Neural cell (in vitro differentiated cells): ENCODE measurements at regions not wholly inside any gene's neighbourhood (a gene's known extent, or its start where the extent isn't known, plus 50 kb on each side); places are given as distances from the start of the nearest gene placed in this dataset.

ENCODE experiments used
- H2AFZ ChIP-seq: fragments of 200-600, 300-800 bp; sonication (generic), shearing (Covaris generic); 2 replicates; pipeline ENCODE4 v1.6.0; 2014; ENCODE audit warnings: low read depth, mild to moderate bottlenecking, antibody characterized with exemption, low read length, moderate library complexity
- H3F3A ChIP-seq: fragments of 200-600 bp; shearing (Covaris generic); 2 replicates; pipeline ENCODE4 v1.6.1; 2016; ENCODE audit warnings: mild to moderate bottlenecking, moderate library complexity, mixed read lengths, antibody characterized with exemption, low read length; ENCODE audit not compliant: insufficient read depth, poor library complexity, severe bottlenecking
- H3K27ac ChIP-seq: fragments of 200-600, 300-800 bp; sonication (generic), shearing (Covaris generic); 2 replicates; pipeline ENCODE4 v1.5.1; 2014; ENCODE audit warnings: mild to moderate bottlenecking, low read length, moderate library complexity
- H3K27me3 ChIP-seq: fragments of 300-800, 200-600 bp; sonication (generic), shearing (Covaris generic); 2 replicates; pipeline ENCODE4 v1.6.0; 2014; ENCODE audit warnings: mild to moderate bottlenecking, low read depth, low read length, moderate library complexity; ENCODE audit not compliant: insufficient read depth
- H3K36me3 ChIP-seq: fragments of 300-800, 200-600 bp; sonication (generic), shearing (Covaris generic); 2 replicates; pipeline ENCODE4 v1.5.1; 2014; ENCODE audit warnings: mild to moderate bottlenecking, antibody characterized with exemption, low read length, moderate library complexity; ENCODE audit not compliant: insufficient read depth
- H3K4me2 ChIP-seq: fragments of 300-800, 200-600 bp; sonication (generic), shearing (Covaris generic); 2 replicates; pipeline ENCODE4 v1.6.0; 2014; ENCODE audit warnings: mild to moderate bottlenecking, low read length
- H3K4me3 ChIP-seq: fragments of 300-800, 200-600 bp; sonication (generic), shearing (Covaris generic); 2 replicates; pipeline ENCODE4 v1.5.1; 2014; ENCODE audit warnings: mild to moderate bottlenecking, low read length, moderate library complexity
- H3K79me2 ChIP-seq: fragments of 200-600 bp; shearing (Covaris generic); replicated peaks from 2 replicates; pipeline ENCODE4 v1.6.0; 2014; ENCODE audit warnings: mild to moderate bottlenecking, low read length, moderate library complexity; ENCODE audit not compliant: insufficient read depth
- H3K9ac ChIP-seq: fragments of 300-800, 200-600 bp; sonication (generic), shearing (Covaris generic); 2 replicates; pipeline ENCODE4 v1.6.1; 2016; ENCODE audit warnings: mild to moderate bottlenecking, low read length, mixed read lengths
- H3K9me2 ChIP-seq: fragments of 200-600 bp; shearing (Covaris generic); 2 replicates; pipeline ENCODE4 v1.6.1; 2016; ENCODE audit warnings: mild to moderate bottlenecking, low read length, mixed read lengths; ENCODE audit not compliant: insufficient read depth
- H3K9me3 ChIP-seq: fragments of 200-600, 300-800 bp; sonication (generic), shearing (Covaris generic); 2 replicates; pipeline ENCODE4 v1.6.1; 2016; ENCODE audit warnings: mild to moderate bottlenecking, mixed run types, low read length, moderate library complexity, mixed read lengths
- H4K20me1 ChIP-seq: fragments of 200-600 bp; shearing (Covaris generic); 2 replicates; pipeline ENCODE4 v1.6.1; 2016; ENCODE audit warnings: mild to moderate bottlenecking, mixed run types; ENCODE audit not compliant: insufficient read depth
- EP300 ChIP-seq: fragments of 450-650 bp; conservative IDR thresholded peaks from 2 replicates; pipeline ENCODE4 v1.6.1; 2014; ENCODE audit warnings: antibody characterized with exemption, mild to moderate bottlenecking, moderate library complexity; ENCODE audit not compliant: poor library complexity, severe bottlenecking
- EZH2 ChIP-seq: fragments of 200-600, 300-800 bp; shearing (Covaris generic), sonication (generic); IDR thresholded peaks from 2 replicates; pipeline ENCODE4 v1.6.1; 2014; ENCODE audit warnings: antibody characterized with exemption, low read length, borderline replicate concordance, mild to moderate bottlenecking; ENCODE audit not compliant: insufficient read depth, poor library complexity, severe bottlenecking
- MXI1 ChIP-seq: fragments of 450-650 bp; conservative IDR thresholded peaks from 2 replicates; pipeline ENCODE4 v1.6.1; 2014; ENCODE audit warnings: antibody characterized with exemption, mild to moderate bottlenecking; ENCODE audit not compliant: poor library complexity, severe bottlenecking
- POLR2AphosphoS5 ChIP-seq: IDR thresholded peaks from 2 replicates; pipeline ENCODE4 v1.6.1; 2012
- RAD21 ChIP-seq: fragments of 450-650 bp; conservative IDR thresholded peaks from 2 replicates; pipeline ENCODE4 v1.6.1; 2014; ENCODE audit warnings: antibody characterized with exemption, mild to moderate bottlenecking, moderate library complexity
- SMC3 ChIP-seq: fragments of 450-650 bp; conservative IDR thresholded peaks from 2 replicates; pipeline ENCODE4 v1.6.1; 2014; ENCODE audit warnings: antibody characterized with exemption, mild to moderate bottlenecking, moderate library complexity; ENCODE audit not compliant: poor library complexity
- TAF1 ChIP-seq: IDR thresholded peaks from 2 replicates; pipeline ENCODE4 v1.6.1; 2012; ENCODE audit warnings: low read depth
- TF ChIP-seq, protein P1 (sequence below): fragments of 450-650 bp; IDR thresholded peaks from 2 replicates; pipeline ENCODE4 v1.5.1; 2014; ENCODE audit warnings: antibody characterized with exemption, mild to moderate bottlenecking, moderate library complexity; ENCODE audit not compliant: poor library complexity, severe bottlenecking
- TF ChIP-seq, protein P2 (sequence below): IDR thresholded peaks from 2 replicates; pipeline ENCODE4 v1.6.1; 2012; ENCODE audit warnings: borderline replicate concordance

DNA sequence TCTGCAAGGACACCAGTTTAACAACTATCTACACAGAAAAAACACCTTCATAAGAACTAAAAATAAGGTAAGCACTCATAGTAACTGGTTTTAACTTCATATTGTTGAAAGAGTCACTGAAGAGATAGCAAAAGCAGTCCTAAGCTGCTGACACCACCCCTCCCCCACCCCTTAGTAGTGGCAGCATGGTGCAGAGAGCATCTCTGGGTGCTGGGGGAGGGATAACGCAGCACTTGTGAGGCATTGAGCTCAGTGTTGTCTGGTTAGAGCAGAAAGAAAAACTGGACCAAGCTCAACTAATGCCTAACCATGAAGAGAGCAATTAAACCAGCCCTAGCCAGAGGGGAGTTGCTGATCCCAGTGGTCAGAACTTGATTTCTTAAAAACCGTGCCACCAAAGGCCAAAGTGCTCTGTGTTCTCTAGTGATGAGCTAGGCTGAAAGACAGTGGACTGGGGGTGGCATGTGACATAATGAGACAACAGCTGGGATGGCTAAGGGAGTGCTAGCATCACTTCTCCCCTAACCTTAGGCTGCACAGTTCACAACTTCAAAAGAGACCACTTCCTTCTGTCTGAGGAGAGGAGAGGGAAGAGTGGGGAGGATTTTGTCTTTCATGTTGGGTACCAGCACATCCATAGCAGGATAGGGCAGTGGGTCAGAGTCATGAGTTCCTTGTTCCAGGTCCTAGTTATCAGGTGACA lies 669.3 kb downstream of the PDHA2 start:
- TF ChIP-seq, protein P1, sequence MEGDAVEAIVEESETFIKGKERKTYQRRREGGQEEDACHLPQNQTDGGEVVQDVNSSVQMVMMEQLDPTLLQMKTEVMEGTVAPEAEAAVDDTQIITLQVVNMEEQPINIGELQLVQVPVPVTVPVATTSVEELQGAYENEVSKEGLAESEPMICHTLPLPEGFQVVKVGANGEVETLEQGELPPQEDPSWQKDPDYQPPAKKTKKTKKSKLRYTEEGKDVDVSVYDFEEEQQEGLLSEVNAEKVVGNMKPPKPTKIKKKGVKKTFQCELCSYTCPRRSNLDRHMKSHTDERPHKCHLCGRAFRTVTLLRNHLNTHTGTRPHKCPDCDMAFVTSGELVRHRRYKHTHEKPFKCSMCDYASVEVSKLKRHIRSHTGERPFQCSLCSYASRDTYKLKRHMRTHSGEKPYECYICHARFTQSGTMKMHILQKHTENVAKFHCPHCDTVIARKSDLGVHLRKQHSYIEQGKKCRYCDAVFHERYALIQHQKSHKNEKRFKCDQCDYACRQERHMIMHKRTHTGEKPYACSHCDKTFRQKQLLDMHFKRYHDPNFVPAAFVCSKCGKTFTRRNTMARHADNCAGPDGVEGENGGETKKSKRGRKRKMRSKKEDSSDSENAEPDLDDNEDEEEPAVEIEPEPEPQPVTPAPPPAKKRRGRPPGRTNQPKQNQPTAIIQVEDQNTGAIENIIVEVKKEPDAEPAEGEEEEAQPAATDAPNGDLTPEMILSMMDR = no peak
- no peak for TF ChIP-seq SMC3
- no peak for TF ChIP-seq EP300
- TF ChIP-seq, protein P2, sequence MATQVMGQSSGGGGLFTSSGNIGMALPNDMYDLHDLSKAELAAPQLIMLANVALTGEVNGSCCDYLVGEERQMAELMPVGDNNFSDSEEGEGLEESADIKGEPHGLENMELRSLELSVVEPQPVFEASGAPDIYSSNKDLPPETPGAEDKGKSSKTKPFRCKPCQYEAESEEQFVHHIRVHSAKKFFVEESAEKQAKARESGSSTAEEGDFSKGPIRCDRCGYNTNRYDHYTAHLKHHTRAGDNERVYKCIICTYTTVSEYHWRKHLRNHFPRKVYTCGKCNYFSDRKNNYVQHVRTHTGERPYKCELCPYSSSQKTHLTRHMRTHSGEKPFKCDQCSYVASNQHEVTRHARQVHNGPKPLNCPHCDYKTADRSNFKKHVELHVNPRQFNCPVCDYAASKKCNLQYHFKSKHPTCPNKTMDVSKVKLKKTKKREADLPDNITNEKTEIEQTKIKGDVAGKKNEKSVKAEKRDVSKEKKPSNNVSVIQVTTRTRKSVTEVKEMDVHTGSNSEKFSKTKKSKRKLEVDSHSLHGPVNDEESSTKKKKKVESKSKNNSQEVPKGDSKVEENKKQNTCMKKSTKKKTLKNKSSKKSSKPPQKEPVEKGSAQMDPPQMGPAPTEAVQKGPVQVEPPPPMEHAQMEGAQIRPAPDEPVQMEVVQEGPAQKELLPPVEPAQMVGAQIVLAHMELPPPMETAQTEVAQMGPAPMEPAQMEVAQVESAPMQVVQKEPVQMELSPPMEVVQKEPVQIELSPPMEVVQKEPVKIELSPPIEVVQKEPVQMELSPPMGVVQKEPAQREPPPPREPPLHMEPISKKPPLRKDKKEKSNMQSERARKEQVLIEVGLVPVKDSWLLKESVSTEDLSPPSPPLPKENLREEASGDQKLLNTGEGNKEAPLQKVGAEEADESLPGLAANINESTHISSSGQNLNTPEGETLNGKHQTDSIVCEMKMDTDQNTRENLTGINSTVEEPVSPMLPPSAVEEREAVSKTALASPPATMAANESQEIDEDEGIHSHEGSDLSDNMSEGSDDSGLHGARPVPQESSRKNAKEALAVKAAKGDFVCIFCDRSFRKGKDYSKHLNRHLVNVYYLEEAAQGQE = no peak
- TF ChIP-seq RAD21 = no peak
- TF ChIP-seq EZH2 = no peak
- no peak for TF ChIP-seq TAF1
- no peak for TF ChIP-seq POLR2AphosphoS5
- TF ChIP-seq MXI1 = no peak
- no peak overlapping the region for H3K27ac ChIP-seq
- no peak overlapping the region for H3K4me3 ChIP-seq
- H3K36me3 ChIP-seq = no peaks in the 10 kb centered on the region
- H2AFZ ChIP-seq = no peak overlapping the region
- no peak overlapping the region for H3K9ac ChIP-seq
- no peaks in the 10 kb centered on the region for H4K20me1 ChIP-seq
- H3K9me3 ChIP-seq = no peaks in the 10 kb centered on the region
- H3K4me2 ChIP-seq = no peak overlapping the region
- H3K79me2 ChIP-seq = no peaks in the 10 kb centered on the region
- H3F3A ChIP-seq = no peaks in the 10 kb centered on the region
- H3K27me3 ChIP-seq = no peaks in the 10 kb centered on the region
- no peaks in the 10 kb centered on the region for H3K9me2 ChIP-seq

DNA sequence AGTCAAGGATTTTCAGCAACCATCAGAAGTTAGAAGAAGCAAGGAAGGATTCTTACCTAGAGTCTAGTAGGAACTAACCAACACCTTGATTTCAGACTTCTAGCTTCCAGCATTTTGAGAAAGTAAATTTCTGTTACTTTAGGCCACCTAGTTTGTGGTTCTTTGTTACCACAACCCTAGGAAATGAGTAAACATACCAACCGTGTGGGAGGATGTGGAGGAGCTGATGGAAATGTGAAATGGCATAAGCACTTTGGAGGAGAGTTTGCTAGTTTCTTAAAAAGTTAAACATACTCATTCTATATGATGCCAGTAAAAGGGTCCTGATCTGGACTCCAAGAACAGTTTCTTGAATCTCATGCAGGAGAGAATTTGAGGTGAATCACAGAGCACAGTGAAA lies 679.4 kb downstream of the PDHA2 start:
- no peak overlapping the region for H2AFZ ChIP-seq
- no peaks in the 10 kb centered on the region for H3K36me3 ChIP-seq
- no peaks in the 10 kb centered on the region for H3K79me2 ChIP-seq
- no peak overlapping the region for H3K9ac ChIP-seq
- H3K9me3 ChIP-seq = peaks cover 4% of the 10 kb centered on the region
- H3F3A ChIP-seq = no peaks in the 10 kb centered on the region
- no peak overlapping the region for H3K27ac ChIP-seq
- H3K4me3 ChIP-seq = no peak overlapping the region
- H3K9me2 ChIP-seq = no peaks in the 10 kb centered on the region
- H3K27me3 ChIP-seq = no peaks in the 10 kb centered on the region
- no peaks in the 10 kb centered on the region for H4K20me1 ChIP-seq
- no peak overlapping the region for H3K4me2 ChIP-seq
- TF ChIP-seq, protein P1 = no peak
- TF ChIP-seq EP300 (no peak), SMC3 (no peak), MXI1 (no peak), TAF1 (no peak), EZH2 (no peak), RAD21 (no peak), POLR2AphosphoS5 (no peak)
- TF ChIP-seq, protein P2 = no peak
